ENCODE measurements at regions not wholly inside any gene's neighbourhood (a gene's known extent, or its start where the extent isn't known, plus 50 kb on each side); places are given as distances from the start of the nearest gene placed in this dataset.

- no peak for TF ChIP-seq EZH2phosphoT487 (conservative IDR thresholded peaks at IDR 0.05; ENCODE audit: low read length)
- no peak for TF ChIP-seq CTCF (IDR thresholded peaks at IDR 0.05; ENCODE audit: insufficient read depth, low read length, poor library complexity, severe bottlenecking)
Measured at GRCh38 chr9:89705651-89706050, 100.8 kb downstream of the GADD45G start.

All from SU-DHL-6 (cell line).